HPDE6-E6E7 (cell line): ENCODE measurements at regions not wholly inside any gene's neighbourhood (a gene's known extent, or its start where the extent isn't known, plus 50 kb on each side); places are given as distances from the start of the nearest gene placed in this dataset.
"Not testable (repeated sequence)": the region's sequence is repeated elsewhere in the genome, so short reads cannot be mapped to it uniquely, and the experiment has no call there.

Source experiments
- DNase-seq: peaks from one replicate; pipeline ENCODE4 v3.0.0; 2011; ENCODE audit warnings: missing footprints; ENCODE audit errors: extremely low spot score

DNA sequence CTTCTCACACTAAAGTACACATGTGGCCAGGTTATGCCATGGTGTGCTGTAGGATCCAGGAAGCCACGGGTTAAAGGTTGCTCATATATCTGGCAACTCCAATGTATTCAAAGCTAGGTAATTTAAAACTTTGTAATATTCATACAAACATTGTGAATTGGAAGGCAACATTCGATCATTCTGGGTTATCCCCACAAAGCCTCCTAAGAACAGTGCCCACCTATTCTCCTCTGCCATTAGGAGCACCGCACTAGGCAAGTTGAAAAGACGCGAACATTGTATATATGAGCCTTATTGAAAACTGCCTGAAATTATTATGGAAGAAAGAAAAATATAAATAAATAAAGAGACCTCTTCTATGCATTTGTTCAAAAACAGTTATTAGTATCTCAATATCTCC is 228.2 kb downstream of the IGSF11 start:
- DNase-seq = no peak

DNA sequence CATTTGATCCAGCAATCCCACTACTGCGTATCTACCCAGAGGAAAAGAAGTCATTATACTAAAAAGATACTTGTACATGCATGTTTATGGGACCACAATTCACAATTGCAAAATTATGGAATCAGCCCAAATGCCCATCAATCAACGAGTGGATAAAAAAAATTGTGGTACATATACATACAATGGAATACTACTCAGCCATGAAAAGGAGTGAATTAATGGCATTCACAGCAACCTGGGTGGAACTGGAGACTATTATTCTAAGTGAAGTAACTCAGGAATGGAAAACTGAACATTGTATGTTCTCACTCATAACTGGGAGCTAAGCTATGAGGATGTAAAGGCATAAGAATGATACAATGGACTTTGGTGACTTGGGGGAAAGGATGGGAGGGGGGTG is 227.3 kb downstream of the IGSF11 start:
- not testable (repeated sequence) for DNase-seq

DNA sequence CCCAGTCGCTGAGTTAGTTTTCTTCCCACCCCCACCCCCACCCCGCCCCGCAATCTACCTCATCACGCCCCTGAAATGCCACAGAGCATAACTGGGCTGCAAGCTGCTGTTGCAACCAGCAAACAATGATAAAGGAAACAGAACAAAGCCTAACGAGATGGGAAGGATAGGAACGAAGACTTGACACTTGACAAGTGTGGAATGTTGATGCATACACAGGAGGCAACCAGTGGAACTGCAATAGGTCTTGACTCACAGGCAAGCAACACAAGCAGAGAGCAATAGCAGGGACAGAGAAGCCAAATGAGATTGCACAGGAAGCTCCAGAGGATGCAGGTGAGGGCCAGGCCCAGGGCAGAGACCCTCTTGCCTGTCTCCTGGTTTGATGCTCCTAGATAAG is 225.9 kb downstream of the IGSF11 start:
- DNase-seq = no peak

DNA sequence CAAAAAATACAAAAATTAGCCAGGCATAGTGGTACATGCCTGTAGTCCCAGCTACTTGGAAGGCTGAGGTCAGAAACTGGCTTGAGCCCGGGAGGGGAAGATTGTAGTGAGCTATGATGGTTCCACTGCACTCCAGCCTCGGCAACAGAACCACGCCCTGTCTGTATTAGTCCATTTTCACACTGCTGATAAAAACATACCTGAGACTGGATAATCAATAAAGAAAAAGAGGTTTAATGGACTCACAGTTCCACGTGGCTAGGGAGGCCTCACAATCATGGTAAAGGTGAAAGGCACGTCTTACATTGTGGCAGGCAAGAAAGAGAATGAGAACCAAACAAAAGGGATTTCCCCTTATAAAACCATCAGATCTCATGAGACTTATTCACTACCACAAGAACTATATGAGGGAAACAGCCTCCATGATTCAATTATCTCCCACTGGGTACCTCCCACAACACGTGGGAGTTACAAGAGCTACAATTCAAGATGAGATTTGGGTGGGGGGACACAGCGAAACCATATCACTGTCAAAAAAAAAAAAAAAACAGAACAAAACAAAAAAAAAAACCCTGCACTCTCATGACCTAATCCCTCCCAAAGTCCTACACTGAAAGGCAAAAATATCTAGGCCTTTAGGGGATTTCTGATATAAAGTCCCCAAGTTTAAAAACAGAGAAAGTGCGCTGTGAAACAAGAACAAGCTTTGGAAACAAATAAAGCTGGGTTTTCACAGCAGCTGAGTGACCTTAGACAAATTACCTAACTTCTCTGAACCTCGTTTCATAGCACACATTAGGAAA is 224.7 kb downstream of the IGSF11 start:
- no peak for DNase-seq

DNA sequence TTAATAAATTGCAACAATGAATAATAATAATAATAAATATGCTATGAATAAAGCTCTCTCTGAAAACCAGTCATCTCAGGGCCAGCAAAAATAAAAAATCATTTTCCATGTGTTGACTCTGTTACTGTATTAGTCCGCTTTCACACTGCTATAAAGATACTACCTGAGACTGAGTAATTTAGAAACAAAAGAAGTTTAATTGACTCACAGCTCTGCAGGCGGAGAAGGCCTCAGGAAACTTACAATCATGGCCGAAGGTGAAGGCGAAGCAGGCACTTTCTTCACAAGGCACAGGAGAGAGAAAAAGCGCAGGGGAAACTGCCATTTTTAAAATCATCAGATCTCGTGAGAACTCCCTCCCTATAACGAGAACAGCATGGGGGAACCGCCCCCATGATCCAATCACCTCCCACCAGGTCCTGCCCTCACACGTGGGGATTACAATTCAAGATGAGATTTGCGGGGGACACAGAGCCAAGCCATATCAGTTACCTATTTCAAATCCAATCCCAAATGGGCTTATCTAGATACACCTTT is 224.1 kb downstream of the IGSF11 start:
- no peak for DNase-seq

DNA sequence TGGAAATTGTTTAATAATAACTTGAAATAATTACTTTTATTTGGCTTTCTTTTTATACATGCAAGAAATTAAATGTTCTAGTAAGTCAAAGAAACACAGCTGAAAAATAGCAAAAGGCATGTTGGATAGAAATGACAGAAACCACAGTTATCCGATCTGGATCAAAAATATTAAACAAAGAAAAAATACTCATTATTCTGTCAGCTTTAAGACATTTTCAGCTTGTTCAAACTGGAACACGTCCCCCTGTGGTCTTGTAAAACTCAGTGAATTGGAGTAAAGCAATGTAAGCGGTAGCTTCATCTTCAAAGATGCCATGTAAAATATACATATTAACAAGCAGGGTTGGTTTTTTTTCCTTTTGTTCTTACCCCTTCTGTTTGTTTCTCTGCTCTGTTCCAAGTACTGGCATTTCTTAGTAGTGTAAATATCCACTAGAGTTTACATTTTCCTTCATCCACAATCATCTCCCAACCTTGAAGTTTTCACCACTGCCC is 223.4 kb downstream of the IGSF11 start:
- no peak for DNase-seq

DNA sequence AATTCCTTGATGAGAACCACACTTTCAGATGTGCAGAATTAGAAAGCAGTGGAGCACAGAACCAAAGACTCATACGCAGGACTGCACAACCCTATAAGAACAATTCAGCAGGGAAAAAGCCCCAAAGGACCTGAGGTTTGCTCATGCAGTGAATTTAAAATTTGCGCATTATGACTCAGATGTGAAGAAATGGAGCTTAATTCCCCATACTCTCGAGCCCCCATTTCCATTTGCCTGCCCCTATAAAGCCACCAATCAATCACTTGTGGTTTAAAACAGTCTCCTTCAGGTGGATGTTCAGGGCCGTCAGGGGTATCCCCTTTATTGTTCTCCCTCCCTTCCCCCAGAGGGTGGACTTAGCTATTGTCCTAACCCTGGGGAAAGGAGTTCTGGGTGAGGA is 221.2 kb downstream of the IGSF11 start:
- no peak for DNase-seq

DNA sequence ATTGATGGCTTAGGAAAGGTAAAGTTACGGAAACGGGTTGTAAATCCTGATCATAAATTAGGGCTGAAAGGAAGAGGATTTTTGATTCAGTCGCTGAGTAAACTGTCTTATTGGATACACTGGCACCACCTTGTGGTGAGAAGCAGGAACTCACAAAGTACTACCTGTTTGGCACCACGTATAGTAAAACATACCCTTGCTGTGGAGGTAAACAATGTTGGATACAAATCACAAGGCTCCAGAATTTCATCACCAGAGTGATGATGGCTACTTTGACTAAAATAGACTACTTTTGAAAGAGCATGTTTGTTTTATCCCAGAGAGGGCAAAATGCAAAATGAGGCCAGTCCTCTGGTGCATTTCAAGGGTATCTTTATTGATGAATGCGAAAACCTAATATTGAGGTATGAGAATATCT is 216.9 kb downstream of the IGSF11 start:
- peak; percentile 43 for DNase-seq

DNA sequence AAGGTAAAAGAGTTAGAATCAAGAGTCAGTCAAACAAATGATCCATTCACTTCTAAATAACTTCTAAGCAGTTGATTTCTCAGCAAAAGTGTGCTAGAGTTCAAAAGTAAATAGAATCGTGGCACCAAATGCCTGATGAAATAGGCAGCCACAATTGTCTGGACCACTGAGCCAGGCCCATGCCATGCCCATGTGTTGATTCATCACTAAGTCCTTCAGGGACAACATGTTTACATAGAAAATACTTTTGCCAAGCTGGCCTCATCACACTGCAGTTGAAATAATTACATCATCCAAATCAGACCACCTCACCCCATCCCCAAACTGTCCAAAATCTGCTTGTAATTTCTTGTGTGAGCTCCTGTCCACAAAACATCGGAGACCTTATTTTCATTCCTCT is 216.3 kb downstream of the IGSF11 start:
- no peak for DNase-seq

DNA sequence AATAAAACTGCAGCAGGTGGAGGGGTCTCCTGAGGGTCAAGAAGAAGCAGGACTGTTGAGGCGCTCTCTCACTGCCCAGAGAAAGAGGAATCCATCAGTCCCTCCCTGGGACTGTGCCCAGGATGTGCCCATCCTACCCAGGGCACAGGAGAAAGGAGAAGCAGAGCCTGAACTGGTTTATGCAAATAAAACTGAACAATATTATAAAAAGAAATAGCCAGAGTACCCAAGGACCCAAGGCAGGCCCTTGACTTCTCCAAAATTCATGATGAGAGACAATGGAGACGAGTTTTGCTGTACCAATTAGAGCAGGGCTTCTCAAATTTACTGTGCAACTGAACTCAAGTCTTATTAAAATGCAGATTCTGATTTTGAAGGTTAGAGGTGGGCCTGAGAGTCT is 211.0 kb downstream of the IGSF11 start:
- DNase-seq = no peak

DNA sequence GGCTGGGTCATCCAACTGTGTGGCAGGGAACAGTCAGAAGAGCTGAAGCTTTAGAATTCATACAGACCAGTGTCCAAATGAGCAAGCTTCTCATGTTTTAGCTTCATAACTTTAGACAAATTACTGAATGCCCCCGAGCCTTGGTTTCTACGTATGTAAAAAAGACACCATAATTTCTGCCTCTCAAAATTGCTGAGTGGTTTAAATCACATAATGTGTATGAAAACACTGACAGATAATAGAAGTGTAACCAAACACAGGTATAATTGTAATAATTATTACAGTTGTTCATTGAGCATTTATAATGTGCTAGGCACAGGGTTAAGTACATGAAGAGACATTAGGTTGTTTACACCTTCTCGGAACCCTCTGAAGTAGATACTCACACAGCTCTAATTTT is 207.2 kb downstream of the IGSF11 start:
- DNase-seq = no peak

DNA sequence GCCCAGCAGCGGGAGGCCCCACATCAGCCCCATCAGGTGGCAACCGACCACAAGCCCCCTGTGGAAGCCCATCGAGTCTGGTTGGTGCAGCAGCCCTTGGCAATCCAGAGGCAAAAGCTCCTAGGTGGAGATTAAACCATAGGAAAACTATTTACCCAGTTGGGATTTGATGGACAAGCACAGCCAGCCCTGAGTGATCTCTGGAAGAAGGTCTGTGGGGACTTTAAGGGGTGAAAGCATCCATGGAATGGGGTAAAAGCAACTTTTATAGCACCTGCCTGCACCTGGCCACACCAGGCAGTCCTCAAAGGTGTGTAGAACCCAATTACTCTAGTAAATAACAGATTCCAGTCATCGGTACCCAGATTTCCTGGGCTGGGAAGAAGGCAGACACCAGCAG is 206.3 kb downstream of the IGSF11 start:
- DNase-seq = no peak

DNA sequence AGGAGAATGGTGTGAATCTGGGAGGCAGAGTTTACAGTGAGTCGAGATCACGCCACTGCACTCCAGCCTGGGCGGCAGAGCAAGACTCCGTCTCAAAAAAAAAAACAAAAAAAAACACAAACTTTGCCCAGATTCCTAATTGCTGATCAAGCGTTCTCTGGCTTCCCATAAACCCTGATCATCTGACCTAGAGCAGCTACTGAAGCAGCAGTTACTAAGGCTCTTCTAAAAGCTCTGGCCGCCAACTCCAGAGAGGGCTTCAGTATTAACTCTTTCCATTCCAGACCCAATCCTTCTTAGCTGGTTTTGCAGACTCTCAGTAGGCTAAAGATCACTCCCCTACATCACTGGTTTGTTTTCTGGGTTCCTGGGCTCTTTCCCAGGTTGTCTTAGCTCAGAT is 201.6 kb downstream of the IGSF11 start:
- DNase-seq = no peak

DNA sequence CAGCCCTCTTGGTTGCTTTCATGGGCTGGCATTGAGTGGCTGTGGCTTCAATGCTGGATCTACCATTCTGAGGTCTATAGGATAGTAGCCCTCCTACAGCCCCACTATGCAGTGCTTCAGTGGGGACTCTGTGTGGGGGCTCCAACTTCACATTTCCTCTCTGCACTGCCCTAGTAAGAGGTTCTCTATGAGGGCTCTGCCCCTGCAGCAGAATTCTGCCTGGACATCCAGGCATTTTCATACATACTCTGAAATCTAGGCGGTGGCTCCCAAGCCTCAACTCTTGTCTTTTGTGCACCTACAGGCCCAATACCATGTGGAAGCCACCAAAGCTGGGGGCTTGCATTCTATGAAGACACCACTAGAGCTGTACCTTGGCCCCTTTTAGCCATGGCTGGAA is 195.8 kb downstream of the IGSF11 start:
- DNase-seq = no peak

DNA sequence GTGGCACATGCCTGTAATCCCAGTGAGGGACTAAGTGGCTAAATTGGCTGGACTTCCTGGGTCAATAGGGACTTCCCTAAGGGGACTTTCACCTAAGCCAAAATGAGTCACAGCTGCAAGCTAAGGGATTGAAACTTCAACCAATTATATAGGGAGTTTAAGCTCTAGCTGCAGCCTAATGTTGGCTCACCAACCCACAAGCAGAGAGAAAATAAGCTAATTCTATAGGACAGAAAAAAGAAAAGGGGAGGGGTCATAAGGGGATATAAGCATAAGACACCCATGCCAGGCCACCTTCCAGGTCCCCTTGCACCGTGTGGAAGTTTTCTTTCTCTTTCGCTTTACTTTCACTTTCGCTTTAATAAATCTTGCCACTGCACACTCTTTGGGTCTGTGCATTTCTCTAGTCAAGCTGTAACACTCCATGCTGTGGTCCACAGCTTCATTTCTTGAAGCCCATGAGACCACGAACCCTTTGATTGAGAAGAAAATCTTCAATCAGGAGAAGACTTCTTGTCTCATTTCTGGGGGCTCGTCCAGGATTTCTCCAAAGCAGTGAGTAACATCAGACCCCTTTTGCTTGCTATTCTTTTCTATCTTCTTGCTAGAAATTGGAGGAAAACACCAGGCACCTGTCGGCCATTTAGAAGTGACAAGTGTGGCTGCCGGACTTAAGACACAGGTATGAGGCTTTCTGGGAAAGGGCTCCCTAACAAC is 192.3 kb downstream of the IGSF11 start:
- no peak for DNase-seq

DNA sequence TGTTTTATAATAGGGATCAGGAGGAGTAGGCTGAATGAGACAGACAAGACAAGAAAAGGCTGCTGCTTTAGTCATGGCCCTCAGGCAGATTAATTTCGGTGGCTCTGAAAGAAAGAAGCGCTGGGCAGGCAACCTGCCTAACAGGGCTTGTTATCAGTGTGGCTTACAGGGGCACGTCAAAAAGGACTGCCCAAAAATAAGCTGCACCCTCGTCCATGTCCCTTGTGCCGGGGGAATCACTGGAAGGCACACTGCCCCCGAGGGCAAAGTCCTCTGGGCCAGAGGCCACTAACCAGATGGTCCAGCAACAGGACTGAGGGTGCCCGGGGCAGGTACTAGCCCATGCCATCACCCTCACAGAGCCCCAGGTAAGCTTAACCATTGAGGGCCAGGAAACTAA is 188.5 kb downstream of the IGSF11 start:
- DNase-seq = no peak
